ENCODE measurements at regions not wholly inside any gene's neighbourhood (a gene's known extent, or its start where the extent isn't known, plus 50 kb on each side); places are given as distances from the start of the nearest gene placed in this dataset.
A peak's percentile ranks its signal among the peaks of the same experiment; 100 is the strongest.

DNA sequence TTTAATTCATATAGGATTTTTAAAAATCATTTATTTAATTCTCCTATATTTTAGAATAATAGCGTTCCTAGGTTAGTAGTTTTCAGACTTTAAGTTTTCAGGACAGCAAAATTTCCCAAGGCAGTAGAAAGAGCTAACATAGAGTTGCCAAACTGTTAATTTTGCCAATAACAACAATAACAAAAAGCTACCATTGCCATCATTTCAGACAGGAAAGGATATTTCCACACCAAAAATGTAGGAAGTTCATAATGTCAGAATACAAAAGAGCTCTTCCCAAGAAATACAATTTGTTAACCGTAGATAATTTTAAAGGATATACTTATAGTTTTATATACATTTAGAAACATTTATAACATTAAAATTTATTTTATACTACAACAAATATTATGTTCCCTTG is 81.4 kb upstream of the EEA1 start:
- DNase-seq (ENCODE audit: low read depth in 4 of 4, low spot score in 3 of 4), result no peak

DNA sequence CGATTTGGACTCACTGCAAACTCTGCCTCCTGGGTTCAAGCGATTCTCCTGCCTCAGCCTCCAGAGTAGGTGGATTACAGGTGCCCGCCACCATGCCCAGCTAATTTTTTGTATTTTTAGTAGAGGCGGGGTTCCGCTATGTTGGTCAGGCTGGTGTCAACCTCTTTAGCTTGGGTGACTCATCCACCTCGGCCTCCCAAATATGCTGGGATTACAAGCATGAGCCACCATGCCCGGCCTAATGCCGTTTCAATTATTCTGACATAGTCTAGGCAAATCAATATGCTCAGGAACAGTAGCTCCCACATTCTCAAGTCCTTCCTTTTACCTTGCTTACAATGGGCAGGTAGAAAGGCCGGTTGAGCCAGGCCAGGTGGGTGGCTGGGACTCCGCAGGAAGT is 82.0 kb upstream of the EEA1 start:
- no peak for DNase-seq (ENCODE audit: low read depth in 4 of 4, low spot score in 3 of 4)

DNA sequence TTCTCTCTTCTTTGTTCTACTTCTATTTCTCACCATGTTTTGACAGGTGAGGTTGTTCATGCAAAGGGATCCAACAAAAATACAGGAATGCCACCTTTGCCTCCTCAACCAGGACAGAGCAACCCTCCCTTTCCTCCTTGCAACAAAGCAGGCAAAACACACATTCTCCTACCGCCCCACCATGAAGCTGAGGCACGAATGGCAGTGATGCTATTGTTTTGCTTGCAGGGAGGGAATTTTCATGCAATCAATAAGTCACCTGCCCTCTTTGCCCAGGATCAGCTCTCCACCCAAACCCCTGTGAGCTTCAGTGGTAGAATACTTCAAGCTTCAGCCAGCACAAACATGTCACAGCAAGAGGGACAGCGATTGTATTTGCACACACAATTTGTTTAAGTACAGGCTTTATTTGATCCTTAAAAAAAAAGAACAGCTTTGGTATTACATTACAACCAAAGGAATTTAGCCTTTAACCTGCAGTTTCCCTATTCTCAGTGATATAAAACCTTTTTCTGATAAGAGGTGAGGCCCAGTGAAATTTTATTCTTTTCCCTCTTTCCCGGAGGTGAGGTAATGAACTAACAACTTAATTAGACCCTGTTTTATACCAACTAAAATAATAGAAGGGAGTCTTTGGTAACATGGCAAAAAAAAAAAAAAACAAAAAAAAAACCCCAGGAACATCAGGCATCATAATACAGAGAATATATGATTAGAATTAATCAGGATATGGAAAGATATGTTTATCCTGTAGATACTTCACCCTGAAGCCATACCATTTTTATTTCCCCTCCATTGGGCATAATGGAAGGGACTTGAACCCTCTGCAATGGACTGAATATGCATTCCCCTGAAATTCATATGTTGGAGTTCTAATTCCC is 87.0 kb upstream of the EEA1 start:
- DNase-seq (ENCODE audit: low read depth in 4 of 4, low spot score in 3 of 4), result peak in 1 of 4 donors; percentile 46

DNA sequence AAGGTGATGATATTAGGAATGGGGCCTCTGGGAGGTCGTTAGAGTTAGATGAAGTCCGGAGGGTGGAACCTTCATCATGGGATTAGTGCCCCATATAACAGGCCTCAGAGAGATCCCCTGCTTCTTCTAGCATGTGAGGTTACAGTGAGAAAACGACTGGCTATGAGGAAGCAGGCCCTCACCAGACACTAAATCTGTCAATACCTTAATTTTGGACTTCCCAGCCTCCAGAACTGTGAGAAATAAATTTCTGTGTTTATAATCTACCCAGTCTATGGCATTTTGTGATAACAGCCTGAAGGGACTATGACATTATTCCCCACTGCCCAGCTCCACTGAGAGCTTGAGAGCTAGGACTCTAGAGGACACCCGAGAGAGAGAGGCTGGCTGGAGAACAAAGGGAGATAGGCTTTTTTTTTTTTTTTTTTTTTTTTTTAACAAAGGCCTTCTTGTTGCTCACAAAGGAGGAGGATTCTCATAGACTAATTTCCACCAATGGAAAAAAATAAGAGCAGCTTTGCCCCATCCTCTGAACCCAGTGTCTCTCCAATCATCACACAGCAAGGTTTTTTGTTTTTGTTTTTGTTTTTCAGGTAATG is 87.8 kb upstream of the EEA1 start:
- DNase-seq (ENCODE audit: low read depth in 4 of 4, low spot score in 3 of 4), result no peak

DNA sequence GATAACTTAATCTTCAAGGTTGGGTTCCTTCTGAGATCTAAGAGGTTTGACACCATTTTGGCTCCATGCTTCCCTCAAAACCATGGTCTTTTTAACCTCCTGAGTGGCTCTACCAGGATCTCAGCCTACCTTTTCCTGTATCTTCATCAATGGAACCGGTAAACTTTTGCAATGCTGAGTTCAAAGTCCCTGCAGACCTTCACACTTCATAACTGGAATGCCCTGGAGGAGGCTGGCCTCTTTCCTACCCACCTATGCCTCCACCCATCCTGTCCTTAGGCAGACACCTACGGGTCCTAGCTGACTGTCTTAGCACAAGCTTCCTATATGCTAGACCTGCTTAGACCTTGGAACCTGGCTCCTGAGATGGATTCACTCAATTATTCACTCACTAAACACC is 89.5 kb upstream of the EEA1 start:
- no peak for DNase-seq (ENCODE audit: low read depth in 4 of 4, low spot score in 3 of 4)

DNA sequence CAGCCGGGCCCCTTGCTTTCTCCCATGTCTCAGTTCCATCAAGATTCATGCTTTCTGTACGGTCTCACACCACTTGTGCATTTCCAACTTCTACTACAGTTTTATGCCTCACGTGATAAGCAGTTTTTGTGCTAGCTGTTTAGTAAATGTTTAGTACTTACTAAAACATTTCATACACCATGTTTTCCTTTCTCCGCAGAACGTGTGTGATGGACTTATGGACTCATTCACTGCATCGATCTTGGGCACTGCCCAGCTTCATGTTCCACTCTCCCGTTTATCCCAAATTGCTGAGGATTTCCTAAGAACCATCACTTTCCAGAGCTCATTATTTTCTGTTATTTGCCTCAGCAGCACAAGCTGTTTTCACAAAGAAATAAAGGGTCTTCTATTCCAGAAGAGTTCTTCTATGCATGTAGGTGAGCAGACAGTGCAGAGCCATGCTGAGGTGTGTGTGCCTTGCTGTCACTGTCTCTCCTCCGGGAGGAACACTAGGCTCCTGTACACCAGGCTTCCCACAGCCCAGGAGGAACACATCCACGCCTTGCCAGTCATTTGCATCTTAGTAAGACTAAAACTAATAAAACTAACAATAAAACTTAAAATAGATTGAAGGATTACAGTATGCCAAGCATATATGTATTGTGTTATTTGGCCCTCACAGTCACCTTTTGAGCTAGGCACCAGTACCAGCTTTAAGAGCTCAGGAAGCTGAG is 90.3 kb upstream of the EEA1 start:
- DNase-seq (ENCODE audit: low read depth in 4 of 4, low spot score in 3 of 4), result no peak

DNA sequence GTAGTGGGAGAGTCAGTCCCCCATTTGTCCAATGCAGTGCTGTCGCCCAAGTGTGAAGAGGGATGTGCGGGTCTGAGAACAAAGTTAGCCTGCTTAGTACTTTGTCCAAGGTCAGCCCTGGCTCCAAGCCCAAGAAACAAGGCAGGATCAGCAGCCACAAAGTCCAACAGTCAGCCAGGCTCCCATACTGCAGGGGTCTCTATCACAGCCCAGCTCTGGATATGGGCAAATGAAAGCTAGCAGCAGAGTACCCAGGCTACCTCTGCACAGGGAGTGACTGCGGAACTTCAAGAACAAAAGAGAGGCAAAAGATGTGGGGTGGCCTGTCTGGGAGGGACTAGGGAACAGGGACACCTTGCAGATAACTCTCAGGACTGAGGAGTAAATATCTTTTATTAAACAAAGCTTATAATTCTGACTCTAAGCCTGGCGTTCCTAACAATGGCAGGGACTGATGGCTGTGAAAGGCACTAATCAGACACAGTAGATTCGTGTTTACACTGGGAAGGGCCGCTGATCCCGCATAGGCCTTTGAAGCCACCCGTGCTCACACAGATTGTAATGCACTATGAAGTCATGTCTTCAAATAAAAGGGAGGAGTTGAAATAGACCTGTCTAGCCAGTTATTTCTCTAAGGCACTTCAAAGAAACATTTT is 91.0 kb upstream of the EEA1 start:
- no peak for DNase-seq (ENCODE audit: low read depth in 4 of 4, low spot score in 3 of 4)

DNA sequence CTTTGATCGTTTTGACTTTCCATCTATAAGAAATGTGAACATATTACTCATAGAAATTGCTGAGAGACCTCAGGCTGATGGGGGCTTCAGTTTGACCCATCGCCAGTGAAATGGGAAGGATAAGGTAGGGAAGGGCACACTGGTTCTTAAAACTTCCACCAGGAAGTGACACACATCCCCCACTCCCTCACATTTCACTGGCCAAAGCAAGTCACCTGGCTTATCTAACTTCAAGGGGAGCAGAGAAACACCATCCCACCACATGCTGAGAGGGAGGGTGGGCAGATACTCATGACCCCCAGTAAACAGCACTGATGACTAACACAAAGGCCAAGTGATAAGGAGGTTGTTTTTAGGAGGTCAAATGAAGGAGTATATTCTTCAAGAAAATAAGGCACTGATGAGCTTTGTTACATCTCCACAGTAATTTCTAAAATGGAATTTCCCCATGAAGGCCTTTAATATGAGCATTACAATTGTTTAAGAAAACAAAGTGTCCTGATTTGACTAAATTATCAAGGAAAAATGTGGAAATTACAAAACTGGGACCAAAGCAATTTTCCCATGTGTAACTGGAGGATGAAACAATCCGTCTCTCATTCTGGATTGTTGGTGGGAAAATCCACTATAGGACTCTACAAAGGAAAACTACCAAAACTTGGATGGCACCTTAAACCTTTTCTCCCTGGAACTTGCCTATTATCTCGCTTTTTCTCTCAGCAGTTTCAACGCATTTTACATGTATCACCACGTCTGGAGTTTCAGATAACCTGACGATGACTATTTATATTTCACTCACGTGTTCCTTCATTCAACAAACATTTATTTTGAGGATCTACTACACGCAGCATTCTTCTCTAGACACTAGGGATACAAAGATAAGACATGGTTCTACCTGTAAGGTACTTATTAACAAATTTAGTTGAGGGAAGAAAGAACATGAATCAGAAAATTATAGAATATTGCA is 91.8 kb upstream of the EEA1 start:
- DNase-seq (ENCODE audit: low read depth in 4 of 4, low spot score in 3 of 4), result no peak

DNA sequence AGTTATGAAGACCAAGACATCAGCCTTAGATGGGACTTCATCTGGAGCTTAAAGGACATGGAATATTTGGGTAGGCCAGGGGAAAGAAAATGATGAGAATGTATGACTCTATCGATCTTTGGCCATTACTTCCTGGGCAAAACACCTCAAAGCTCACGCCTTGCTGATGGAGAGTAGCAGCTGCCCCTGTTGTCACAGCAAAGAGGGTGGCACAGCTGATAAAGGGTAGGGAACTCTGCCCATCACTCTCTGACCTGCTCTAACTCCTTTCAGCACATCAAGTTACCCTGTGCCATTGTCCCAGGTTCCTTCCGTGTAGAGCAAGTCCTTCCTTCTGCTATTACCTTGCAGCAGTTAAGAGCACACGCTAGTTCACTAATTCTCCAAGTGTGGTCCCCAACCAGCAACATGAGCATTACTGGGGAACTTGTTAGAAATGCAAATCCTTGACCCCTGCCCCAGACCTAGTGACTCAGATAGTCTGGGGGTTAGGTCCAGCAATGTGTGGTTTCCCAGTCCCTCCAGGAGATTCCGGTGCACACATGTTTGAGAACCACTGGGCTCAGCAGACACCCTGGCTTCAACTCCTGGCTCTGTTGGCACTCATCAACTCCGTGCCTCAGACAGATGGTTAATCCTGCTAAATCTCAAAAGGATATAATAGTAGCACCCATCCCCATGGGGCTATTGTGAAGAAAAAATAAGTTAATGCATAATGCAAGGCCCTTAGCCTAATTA is 93.7 kb upstream of the EEA1 start:
- DNase-seq (ENCODE audit: low read depth in 4 of 4, low spot score in 3 of 4), result no peak

DNA sequence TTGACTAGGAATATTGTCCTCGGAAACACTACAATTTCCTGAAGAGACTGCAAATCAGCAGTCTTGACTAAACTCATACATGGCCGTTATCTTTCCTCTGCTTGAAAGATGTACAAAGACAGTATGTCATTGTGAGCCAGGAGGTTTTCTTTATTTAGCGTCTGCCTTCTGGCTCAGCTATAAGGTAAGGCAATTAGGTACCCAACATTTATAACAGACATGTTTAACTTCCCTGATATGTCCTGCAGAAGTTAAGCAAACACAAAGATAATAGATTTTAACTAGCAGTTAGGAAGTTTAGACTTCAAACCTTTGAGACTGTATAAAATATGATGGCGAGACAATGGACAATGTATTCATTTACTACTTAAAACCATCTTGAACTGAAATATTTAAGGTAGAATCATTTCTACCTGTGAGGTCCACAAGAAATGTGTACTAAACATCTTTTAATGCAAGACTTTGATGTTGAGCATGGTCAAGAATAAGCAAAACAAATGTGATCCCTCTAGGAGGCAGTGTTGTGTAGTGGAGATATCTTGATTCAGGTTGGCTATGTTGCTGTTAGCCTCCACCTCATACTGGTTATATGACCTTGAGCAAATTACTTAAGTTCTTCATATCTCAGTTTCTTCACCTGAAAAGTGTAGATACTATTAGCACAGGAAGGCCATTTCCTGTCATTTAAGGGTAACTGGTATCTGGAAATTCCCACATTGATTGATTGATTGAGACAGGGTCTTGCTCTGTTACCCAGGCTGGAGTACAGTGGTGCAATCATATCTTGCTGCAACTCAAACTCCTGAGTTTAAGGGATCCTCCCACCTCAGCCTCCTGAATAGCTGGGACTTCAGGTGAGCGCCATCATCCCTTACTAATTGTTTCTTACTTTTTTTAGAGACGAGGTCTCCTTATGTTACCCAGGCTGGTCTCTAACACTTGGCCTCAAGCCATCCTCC is 96.3 kb upstream of the EEA1 start:
- DNase-seq (ENCODE audit: low read depth in 4 of 4, low spot score in 3 of 4), result peak in 1 of 4 donors; percentile 38

DNA sequence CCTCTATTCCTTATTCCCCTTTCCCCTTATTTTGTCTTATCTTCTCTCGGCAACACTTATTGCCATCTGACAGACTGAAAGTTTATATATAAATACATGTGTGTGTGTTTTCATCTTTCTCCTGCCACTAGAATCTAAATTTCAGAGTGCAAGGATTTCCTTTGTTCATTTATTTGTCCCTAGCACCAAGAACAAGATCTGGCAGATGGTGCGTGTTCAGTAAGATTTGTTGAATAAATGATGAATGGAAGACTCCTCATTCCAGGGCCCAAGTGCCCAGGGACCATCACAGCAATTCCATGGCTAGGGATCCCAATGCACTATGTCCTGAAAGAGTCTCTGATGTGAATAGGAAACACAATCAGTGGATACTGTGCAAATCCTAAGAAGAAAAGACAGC is 97.9 kb upstream of the EEA1 start:
- no peak for DNase-seq (ENCODE audit: low read depth in 4 of 4, low spot score in 3 of 4)

DNA sequence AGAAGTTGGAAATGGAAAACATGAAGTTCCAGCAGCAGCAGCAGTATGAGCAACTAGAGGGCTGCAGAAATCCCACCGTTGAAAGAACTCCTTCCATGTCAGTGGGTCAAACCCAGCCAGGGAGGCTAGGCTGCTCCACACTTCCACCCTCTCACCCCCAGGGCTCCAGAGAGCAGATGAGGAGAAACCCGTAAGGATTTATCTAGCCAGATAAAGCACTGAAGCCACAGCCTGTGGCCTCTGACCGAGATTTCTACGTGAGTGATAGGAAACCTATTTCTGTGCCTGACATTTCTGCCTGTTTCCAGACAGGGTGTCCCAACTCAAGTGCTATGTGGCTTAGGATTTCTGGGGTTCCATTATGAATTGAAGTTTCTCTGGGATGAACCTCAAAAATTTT is 100.0 kb upstream of the EEA1 start:
- DNase-seq (ENCODE audit: low read depth in 4 of 4, low spot score in 3 of 4), result no peak

DNA sequence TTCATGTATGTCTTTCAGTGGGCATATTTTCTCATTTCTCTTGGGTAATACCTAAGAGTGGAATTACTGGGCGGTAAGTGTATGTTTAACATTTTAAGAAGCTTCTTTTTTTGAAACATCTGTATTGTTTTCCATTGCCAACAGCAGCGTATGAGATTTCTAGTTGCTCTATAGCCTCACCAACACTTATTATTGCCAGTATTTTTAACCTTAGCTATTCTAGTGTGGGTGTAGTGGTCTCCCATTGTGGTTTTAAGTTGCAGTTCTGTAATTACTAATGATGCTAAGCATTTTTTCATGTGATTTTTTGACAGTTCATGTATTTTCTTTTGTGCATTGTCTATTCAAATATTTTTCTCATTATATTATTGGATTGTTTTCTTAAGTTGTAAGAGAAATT is 101.9 kb upstream of the EEA1 start:
- DNase-seq (ENCODE audit: low read depth in 4 of 4, low spot score in 3 of 4), result no peak

DNA sequence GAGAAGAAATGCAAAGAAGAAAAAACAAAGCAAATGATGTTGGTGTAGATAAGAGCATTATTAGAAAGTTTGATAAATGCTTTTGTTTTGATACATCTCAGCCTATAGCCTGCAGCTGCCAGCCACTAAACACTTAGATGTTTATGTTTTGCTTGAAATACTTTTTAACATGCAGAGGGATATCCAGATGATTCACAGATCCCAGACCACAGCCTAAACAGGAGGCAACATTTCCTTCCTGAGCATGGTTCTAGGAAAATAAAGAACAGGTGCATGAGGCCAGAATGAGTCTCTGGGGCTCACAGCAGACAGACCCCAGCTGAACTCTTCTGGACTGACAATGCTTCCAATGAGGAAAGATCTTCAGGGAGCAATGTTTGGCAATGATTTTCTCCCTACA is 103.7 kb upstream of the EEA1 start:
- DNase-seq (ENCODE audit: low read depth in 4 of 4, low spot score in 3 of 4), result no peak

DNA sequence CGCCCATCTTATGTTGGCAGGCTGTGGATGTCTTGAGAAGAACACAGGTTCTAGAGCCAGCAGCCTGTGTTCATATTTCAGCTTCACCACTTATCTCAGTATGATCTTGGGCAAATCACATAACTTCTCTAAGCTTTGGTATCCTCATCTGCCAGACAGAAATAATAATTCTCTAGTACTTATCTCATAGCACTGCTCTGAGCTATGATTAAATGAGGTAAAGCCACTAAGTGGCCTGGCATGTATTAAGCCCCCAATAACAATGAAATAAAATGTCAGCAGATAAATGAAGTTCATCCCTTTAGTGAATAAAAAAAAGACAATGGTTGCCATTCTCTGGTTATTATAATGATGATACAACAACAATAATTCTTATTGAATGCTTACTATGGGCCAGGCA is 104.9 kb upstream of the EEA1 start:
- no peak for DNase-seq (ENCODE audit: low read depth in 4 of 4, low spot score in 3 of 4)

DNA sequence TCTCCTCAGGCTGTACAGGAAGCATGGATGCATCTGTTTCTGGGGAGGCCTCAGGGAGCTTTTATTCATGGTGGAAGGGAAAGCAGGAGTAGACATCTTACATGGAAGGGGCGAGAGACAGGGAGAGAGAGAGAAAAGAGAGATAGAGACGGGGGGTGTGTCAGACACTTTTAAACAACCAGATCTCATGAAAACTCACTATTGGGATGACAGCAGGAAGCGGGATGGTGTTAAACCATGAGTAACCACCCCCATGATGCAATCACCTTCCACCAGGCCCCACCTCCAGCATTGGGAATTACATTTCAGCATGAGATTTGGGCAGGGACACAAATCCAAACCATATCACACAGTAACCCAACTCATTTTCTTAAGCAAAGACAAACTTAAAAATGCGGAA is 110.0 kb upstream of the EEA1 start:
- DNase-seq (ENCODE audit: low read depth in 4 of 4, low spot score in 3 of 4), result no peak

DNA sequence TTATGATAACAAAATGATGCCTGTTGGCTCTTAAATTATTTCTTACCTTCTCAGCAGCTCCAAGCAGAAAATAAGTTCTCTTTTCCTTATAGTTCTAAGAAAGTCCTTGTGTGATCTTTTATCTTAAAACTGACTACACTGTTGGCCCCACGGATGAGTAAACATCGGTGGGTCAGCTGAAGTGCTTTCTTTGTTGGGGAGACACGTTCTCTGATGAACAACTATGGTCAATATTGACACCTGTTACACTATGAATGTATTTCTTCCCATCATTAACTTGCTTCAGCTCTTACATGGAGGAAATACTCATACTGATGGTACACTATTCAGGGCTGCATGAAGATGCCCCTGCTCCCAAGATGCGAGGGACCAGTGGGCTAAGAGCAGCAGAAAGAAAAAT is 110.8 kb upstream of the EEA1 start:
- DNase-seq (ENCODE audit: low read depth in 4 of 4, low spot score in 3 of 4), result no peak

DNA sequence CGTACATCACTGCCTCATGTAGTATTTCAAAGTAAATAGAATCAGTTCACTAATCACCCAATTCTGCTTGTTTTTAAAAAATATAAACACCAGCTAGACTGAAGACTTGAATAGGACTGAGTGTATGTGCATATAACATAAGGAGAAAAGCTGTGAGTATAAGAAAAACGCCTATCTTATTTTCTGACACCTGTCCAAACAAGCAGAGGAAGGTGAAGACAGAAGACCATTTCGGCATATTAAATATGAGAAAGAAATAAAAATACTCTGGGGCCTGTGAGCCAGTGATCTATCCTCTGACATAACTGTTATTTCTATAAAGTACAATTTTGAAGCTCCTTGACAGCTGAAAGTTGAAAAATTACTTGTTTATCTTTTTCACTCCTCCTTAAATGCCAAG is 111.3 kb upstream of the EEA1 start:
- no peak for DNase-seq (ENCODE audit: low read depth in 4 of 4, low spot score in 3 of 4)
